SK-N-MC (cell line): ENCODE measurements at regions not wholly inside any gene's neighbourhood (a gene's known extent, or its start where the extent isn't known, plus 50 kb on each side); places are given as distances from the start of the nearest gene placed in this dataset.

Experiments used
- DNase-seq: peaks from one replicate; pipeline ENCODE4 v3.0.0-alpha.2; 2011; ENCODE audit warnings: low read depth, low spot score
- H3K27ac ChIP-seq: fragments of 200-600 bp; sonication (generic); 2 replicates; pipeline ENCODE4 v1.5.1; 2016; ENCODE audit warnings: mixed run types
- H3K36me3 ChIP-seq: fragments of 200-600 bp; sonication (generic); 2 replicates; pipeline ENCODE4 v1.6.1; 2017; ENCODE audit warnings: antibody characterized with exemption, low read length, mixed read lengths; ENCODE audit not compliant: insufficient read depth
- H3K4me3 ChIP-seq: fragments of 200-600 bp; sonication (generic); 2 replicates; pipeline ENCODE4 v1.5.1; 2016
- H3K9ac ChIP-seq: fragments of 200-600 bp; sonication (generic); 2 replicates; pipeline ENCODE4 v1.8.0; 2017; ENCODE audit warnings: mixed run types, mixed read lengths; ENCODE audit not compliant: insufficient read length
- H3K9me3 ChIP-seq: fragments of 200-600 bp; sonication (generic); 2 replicates; pipeline ENCODE4 v1.6.1; 2017; ENCODE audit warnings: low read depth, mild to moderate bottlenecking, antibody characterized with exemption, low read length, moderate library complexity, mixed read lengths
- EZH2 ChIP-seq: fragments of 200-600 bp; sonication (generic); IDR thresholded peaks from one replicate; pipeline ENCODE4 v1.6.1; 2017; ENCODE audit warnings: antibody characterized with exemption
- FOXP2 ChIP-seq: optimal IDR thresholded peaks from 2 replicates; pipeline ENCODE3; 2011; ENCODE audit warnings: mild to moderate bottlenecking, moderate library complexity; ENCODE audit not compliant: insufficient read depth; ENCODE audit errors: extremely low read length, control extremely low read depth
- POLR2AphosphoS5 ChIP-seq: IDR thresholded peaks from 2 replicates; pipeline ENCODE4 v1.6.1; 2012; ENCODE audit warnings: mild to moderate bottlenecking, low read depth, low read length, borderline replicate concordance

DNA sequence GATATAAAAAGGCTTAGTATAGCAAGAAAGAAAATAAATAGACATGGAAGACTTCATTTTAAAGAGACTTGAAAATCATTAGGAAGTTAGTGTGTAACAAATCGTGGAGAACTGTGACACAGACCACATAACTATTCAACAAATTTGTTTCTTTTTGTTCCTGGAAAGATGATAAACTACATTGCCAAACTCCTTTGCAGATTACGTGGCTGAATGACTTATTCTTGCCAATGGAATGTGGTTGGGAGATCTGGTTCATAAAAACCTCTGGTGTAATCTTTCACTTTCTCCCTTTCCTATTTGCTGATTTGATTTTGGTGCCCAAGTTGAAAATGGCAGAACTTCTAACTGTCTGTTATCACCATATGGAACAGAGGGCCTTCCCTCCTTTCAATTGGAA lies 328.9 kb upstream of the MEF2C start:
- H3K36me3 ChIP-seq, result no peaks in the 10 kb centered on the region
- no peak overlapping the region for H3K4me3 ChIP-seq
- H3K9me3 ChIP-seq, result no peaks in the 10 kb centered on the region
- no peak overlapping the region for H3K27ac ChIP-seq
- DNase-seq, result no peak
- no peak overlapping the region for H3K9ac ChIP-seq
- TF ChIP-seq EZH2 (no peak), FOXP2 (no peak), POLR2AphosphoS5 (no peak)

GRCh38 chr5:89208811-89209210 lies 325.8 kb upstream of the MEF2C start:
- no peak for DNase-seq
- no peak overlapping the region for H3K9ac ChIP-seq
- TF ChIP-seq POLR2AphosphoS5 (no peak), FOXP2 (no peak), EZH2 (no peak)
- no peaks in the 10 kb centered on the region for H3K9me3 ChIP-seq
- no peaks in the 10 kb centered on the region for H3K36me3 ChIP-seq
- H3K4me3 ChIP-seq, result no peak overlapping the region
- H3K27ac ChIP-seq, result no peak overlapping the region

DNA sequence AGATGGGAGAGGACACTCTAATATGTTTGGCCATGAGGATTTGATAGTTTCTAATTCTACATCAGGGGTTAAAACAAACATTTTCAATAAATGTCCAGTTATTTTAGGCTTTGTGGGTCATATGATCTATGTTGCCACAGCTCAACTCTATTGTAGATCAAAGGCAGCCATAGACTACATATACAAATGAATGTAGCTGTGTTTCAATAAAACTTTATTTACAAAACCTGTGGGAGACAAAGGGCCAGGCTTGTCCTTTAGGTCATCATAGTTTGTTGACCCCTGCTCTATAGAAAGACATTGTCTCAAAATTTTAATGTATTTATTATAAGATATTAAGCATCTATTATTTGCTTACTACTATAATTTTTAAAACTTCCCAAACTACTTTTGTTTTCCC lies 325.4 kb upstream of the MEF2C start:
- no peak overlapping the region for H3K4me3 ChIP-seq
- no peaks in the 10 kb centered on the region for H3K9me3 ChIP-seq
- H3K36me3 ChIP-seq, result no peaks in the 10 kb centered on the region
- DNase-seq, result no peak
- H3K27ac ChIP-seq, result no peak overlapping the region
- TF ChIP-seq EZH2 (no peak), POLR2AphosphoS5 (no peak)
- H3K9ac ChIP-seq, result no peak overlapping the region

DNA sequence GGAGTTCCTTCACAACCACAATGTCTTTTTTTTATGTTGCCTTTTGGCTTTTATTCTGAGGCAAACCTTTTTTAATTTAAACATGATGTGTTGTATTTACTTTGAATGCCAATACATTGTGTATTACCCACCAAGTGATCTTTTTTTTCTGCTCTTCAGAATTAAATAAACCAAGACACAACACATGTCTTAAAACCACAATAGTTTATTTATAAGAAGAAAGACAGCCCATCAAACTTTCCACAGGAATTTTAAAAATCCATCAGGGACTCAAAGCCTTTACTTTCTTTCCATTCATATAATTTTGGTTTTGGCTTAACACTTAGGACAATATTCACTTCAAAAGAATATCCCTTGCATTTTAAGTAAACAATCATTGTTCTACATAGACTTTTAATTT lies 321.8 kb upstream of the MEF2C start:
- H3K9ac ChIP-seq, result no peak overlapping the region
- no peaks in the 10 kb centered on the region for H3K9me3 ChIP-seq
- TF ChIP-seq EZH2, result no peak
- TF ChIP-seq POLR2AphosphoS5, result no peak
- TF ChIP-seq FOXP2, result no peak
- no peak for DNase-seq
- no peak overlapping the region for H3K4me3 ChIP-seq
- no peaks in the 10 kb centered on the region for H3K36me3 ChIP-seq
- no peak overlapping the region for H3K27ac ChIP-seq

GRCh38 chr5:89203611-89204010 lies 320.6 kb upstream of the MEF2C start:
- no peak for DNase-seq
- Histone ChIP-seq H3K9ac (no peak overlapping the region), H3K9me3 (peaks cover 4% of the 10 kb centered on the region; the same call in 1 of the 2 replicates), H3K36me3 (no peaks in the 10 kb centered on the region), H3K4me3 (no peak overlapping the region), H3K27ac (no peak overlapping the region)
- no peak for TF ChIP-seq POLR2AphosphoS5
- TF ChIP-seq EZH2, result no peak
- no peak for TF ChIP-seq FOXP2

DNA sequence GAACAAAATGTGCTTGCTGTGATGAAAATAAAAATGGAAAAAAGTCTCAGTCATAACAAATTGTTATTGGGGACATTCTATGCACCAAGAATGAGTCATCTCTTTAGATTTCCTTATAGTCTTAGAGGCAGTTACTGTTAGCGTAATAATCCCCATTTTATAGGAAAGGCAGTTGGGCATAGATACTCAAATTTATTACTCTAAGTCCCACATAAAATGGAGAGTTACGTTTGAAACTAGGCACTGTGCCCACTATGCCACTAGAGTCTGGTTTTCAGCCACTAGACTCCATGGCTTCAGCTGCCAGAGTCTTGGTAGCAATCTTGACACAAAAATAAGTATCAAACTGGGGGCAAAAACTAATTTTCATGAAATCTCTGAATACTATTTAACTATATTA lies 317.9 kb upstream of the MEF2C start:
- no peak overlapping the region for H3K27ac ChIP-seq
- DNase-seq, result no peak
- H3K4me3 ChIP-seq, result no peak overlapping the region
- peaks cover 4% of the 10 kb centered on the region; the same call in 1 of the 2 replicates for H3K9me3 ChIP-seq
- H3K36me3 ChIP-seq, result no peaks in the 10 kb centered on the region
- TF ChIP-seq FOXP2 (no peak), POLR2AphosphoS5 (no peak), EZH2 (no peak)
- H3K9ac ChIP-seq, result no peak overlapping the region

- no peak for DNase-seq
- H3K36me3 ChIP-seq, result no peaks in the 10 kb centered on the region
- H3K27ac ChIP-seq, result no peak overlapping the region
- no peak for TF ChIP-seq EZH2
- TF ChIP-seq FOXP2, result no peak
- no peak for TF ChIP-seq POLR2AphosphoS5
- no peak overlapping the region for H3K4me3 ChIP-seq
- no peak overlapping the region for H3K9ac ChIP-seq
- peaks cover 4% of the 10 kb centered on the region; the same call in 1 of the 2 replicates for H3K9me3 ChIP-seq
These were observed 316.3 kb upstream of the MEF2C start for GRCh38 chr5:89199306-89199705.

- no peak overlapping the region for H3K4me3 ChIP-seq
- DNase-seq, result no peak
- TF ChIP-seq EZH2 (no peak), POLR2AphosphoS5 (no peak), FOXP2 (no peak)
- H3K9ac ChIP-seq, result no peak overlapping the region
- no peaks in the 10 kb centered on the region for H3K36me3 ChIP-seq
- H3K27ac ChIP-seq, result no peak overlapping the region
- no peaks in the 10 kb centered on the region for H3K9me3 ChIP-seq
These were observed 308.4 kb upstream of the MEF2C start for GRCh38 chr5:89191374-89191773.

- no peak overlapping the region for H3K27ac ChIP-seq
- TF ChIP-seq EZH2 (no peak), FOXP2 (no peak), POLR2AphosphoS5 (no peak)
- DNase-seq, result no peak
- H3K9ac ChIP-seq, result no peak overlapping the region
- H3K9me3 ChIP-seq, result no peaks in the 10 kb centered on the region
- no peaks in the 10 kb centered on the region for H3K36me3 ChIP-seq
- no peak overlapping the region for H3K4me3 ChIP-seq
These were observed 307.7 kb upstream of the MEF2C start for GRCh38 chr5:89190515-89191265.
